ENCODE measurements at regions not wholly inside any gene's neighbourhood (a gene's known extent, or its start where the extent isn't known, plus 50 kb on each side); places are given as distances from the start of the nearest gene placed in this dataset.

DNA sequence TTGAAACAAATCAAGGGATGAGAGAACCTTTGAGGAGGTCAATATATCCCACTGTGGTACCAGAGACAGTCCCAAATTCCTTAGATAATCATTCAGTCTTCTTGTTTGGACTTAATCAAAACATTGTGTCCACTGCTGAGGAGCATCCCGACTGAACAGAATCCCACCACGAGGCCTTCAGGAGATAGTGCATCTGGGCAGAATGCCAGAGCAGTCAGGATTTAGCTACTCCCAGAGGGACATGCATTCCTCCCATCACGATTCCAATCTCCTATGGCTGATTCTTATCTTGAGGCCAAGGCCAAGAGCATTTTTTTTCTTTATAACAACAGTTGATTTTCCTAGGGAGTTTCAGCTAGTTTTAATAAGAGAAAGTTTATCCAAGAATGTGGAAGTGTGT, 87.4 kb upstream of the COX10 start:
- H3K4me2 ChIP-seq (ENCODE audit: low read length): no peak overlapping the region
- no peaks in the 10 kb centered on the region for H3F3A ChIP-seq (ENCODE audit: insufficient read depth, low read length, poor library complexity, severe bottlenecking)
- H3K79me2 ChIP-seq (replicated peaks; ENCODE audit: insufficient read depth, low read length): no peaks in the 10 kb centered on the region
- no peaks in the 10 kb centered on the region for H4K20me1 ChIP-seq (ENCODE audit: insufficient read depth)
- H3K36me3 ChIP-seq (ENCODE audit: insufficient read depth, low read length): no peaks in the 10 kb centered on the region
- no peaks in the 10 kb centered on the region for H3K9me3 ChIP-seq (ENCODE audit: low read length)
- no peak overlapping the region for H2AFZ ChIP-seq (ENCODE audit: low read depth, low read length)
- no peak for TF ChIP-seq EZH2 (IDR thresholded peaks at IDR 0.05; ENCODE audit: borderline replicate concordance, insufficient read depth, low read length, poor library complexity, severe bottlenecking)
- TF ChIP-seq, protein P1, sequence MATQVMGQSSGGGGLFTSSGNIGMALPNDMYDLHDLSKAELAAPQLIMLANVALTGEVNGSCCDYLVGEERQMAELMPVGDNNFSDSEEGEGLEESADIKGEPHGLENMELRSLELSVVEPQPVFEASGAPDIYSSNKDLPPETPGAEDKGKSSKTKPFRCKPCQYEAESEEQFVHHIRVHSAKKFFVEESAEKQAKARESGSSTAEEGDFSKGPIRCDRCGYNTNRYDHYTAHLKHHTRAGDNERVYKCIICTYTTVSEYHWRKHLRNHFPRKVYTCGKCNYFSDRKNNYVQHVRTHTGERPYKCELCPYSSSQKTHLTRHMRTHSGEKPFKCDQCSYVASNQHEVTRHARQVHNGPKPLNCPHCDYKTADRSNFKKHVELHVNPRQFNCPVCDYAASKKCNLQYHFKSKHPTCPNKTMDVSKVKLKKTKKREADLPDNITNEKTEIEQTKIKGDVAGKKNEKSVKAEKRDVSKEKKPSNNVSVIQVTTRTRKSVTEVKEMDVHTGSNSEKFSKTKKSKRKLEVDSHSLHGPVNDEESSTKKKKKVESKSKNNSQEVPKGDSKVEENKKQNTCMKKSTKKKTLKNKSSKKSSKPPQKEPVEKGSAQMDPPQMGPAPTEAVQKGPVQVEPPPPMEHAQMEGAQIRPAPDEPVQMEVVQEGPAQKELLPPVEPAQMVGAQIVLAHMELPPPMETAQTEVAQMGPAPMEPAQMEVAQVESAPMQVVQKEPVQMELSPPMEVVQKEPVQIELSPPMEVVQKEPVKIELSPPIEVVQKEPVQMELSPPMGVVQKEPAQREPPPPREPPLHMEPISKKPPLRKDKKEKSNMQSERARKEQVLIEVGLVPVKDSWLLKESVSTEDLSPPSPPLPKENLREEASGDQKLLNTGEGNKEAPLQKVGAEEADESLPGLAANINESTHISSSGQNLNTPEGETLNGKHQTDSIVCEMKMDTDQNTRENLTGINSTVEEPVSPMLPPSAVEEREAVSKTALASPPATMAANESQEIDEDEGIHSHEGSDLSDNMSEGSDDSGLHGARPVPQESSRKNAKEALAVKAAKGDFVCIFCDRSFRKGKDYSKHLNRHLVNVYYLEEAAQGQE (IDR thresholded peaks at IDR 0.05; ENCODE audit: borderline replicate concordance): no peak
- TF ChIP-seq RAD21 (conservative IDR thresholded peaks at IDR 0.05): no peak
- TF ChIP-seq POLR2AphosphoS5 (IDR thresholded peaks at IDR 0.05): no peak
- TF ChIP-seq SMC3 (conservative IDR thresholded peaks at IDR 0.05; ENCODE audit: poor library complexity): no peak
- no peak for TF ChIP-seq TAF1 (IDR thresholded peaks at IDR 0.05; ENCODE audit: low read depth)
- no peak for TF ChIP-seq MXI1 (conservative IDR thresholded peaks at IDR 0.05; ENCODE audit: poor library complexity, severe bottlenecking)
- no peak for TF ChIP-seq EP300 (conservative IDR thresholded peaks at IDR 0.05; ENCODE audit: poor library complexity, severe bottlenecking)
- TF ChIP-seq, protein P2, sequence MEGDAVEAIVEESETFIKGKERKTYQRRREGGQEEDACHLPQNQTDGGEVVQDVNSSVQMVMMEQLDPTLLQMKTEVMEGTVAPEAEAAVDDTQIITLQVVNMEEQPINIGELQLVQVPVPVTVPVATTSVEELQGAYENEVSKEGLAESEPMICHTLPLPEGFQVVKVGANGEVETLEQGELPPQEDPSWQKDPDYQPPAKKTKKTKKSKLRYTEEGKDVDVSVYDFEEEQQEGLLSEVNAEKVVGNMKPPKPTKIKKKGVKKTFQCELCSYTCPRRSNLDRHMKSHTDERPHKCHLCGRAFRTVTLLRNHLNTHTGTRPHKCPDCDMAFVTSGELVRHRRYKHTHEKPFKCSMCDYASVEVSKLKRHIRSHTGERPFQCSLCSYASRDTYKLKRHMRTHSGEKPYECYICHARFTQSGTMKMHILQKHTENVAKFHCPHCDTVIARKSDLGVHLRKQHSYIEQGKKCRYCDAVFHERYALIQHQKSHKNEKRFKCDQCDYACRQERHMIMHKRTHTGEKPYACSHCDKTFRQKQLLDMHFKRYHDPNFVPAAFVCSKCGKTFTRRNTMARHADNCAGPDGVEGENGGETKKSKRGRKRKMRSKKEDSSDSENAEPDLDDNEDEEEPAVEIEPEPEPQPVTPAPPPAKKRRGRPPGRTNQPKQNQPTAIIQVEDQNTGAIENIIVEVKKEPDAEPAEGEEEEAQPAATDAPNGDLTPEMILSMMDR (IDR thresholded peaks at IDR 0.05; ENCODE audit: poor library complexity, severe bottlenecking): no peak
- H3K27ac ChIP-seq (ENCODE audit: low read length): no peak overlapping the region
- no peaks in the 10 kb centered on the region for H3K27me3 ChIP-seq (ENCODE audit: insufficient read depth, low read depth, low read length)
- no peaks in the 10 kb centered on the region for H3K9me2 ChIP-seq (ENCODE audit: insufficient read depth, low read length)
- H3K9ac ChIP-seq (ENCODE audit: low read length): no peak overlapping the region
- H3K4me3 ChIP-seq (ENCODE audit: low read length): no peak overlapping the region

DNA sequence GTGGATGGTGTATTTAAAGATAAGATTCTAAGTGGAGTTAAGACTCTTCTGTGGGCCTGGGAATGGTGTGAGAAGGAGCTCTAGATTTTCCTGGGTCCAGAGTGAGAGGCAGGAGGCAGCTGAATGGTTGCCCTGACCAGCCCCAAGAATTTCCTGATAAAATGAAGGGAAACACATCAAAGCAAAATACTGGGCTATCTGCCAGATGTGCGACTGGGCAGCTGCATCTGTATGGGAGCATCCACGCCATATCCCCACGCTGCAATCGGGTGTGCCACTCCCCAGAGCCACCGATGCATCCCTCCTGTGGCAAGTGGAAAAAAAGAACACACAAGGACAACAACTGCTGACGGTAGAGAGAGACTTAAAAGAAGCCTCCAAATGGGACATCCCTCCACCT, 84.3 kb upstream of the COX10 start:
- Histone ChIP-seq H3K9me3 (ENCODE audit: low read length) (no peaks in the 10 kb centered on the region), H2AFZ (ENCODE audit: low read depth, low read length) (no peak overlapping the region), H3K9ac (ENCODE audit: low read length) (no peak overlapping the region), H4K20me1 (ENCODE audit: insufficient read depth) (no peaks in the 10 kb centered on the region), H3K4me3 (ENCODE audit: low read length) (no peak overlapping the region), H3K36me3 (ENCODE audit: insufficient read depth, low read length) (no peaks in the 10 kb centered on the region), H3F3A (ENCODE audit: insufficient read depth, low read length, poor library complexity, severe bottlenecking) (no peaks in the 10 kb centered on the region), H3K4me2 (ENCODE audit: low read length) (no peak overlapping the region), H3K79me2 (replicated peaks; ENCODE audit: insufficient read depth, low read length) (no peaks in the 10 kb centered on the region), H3K27ac (ENCODE audit: low read length) (no peak overlapping the region), H3K27me3 (ENCODE audit: insufficient read depth, low read depth, low read length) (no peaks in the 10 kb centered on the region), H3K9me2 (ENCODE audit: insufficient read depth, low read length) (no peaks in the 10 kb centered on the region)
- TF ChIP-seq MXI1 (conservative IDR thresholded peaks at IDR 0.05; ENCODE audit: poor library complexity, severe bottlenecking) (no peak), SMC3 (conservative IDR thresholded peaks at IDR 0.05; ENCODE audit: poor library complexity) (no peak), POLR2AphosphoS5 (IDR thresholded peaks at IDR 0.05) (no peak), RAD21 (conservative IDR thresholded peaks at IDR 0.05) (no peak), TAF1 (IDR thresholded peaks at IDR 0.05; ENCODE audit: low read depth) (no peak), EZH2 (IDR thresholded peaks at IDR 0.05; ENCODE audit: borderline replicate concordance, insufficient read depth, low read length, poor library complexity, severe bottlenecking) (no peak), EP300 (conservative IDR thresholded peaks at IDR 0.05; ENCODE audit: poor library complexity, severe bottlenecking) (no peak)
- TF ChIP-seq, protein P1 (IDR thresholded peaks at IDR 0.05; ENCODE audit: borderline replicate concordance): no peak
- TF ChIP-seq, protein P2 (IDR thresholded peaks at IDR 0.05; ENCODE audit: poor library complexity, severe bottlenecking): no peak
